Epithelial cell of esophagus (primary cell): ENCODE measurements at regions not wholly inside any gene's neighbourhood (a gene's known extent, or its start where the extent isn't known, plus 50 kb on each side); places are given as distances from the start of the nearest gene placed in this dataset.
A peak's percentile ranks its signal among the peaks of the same experiment; 100 is the strongest.
"Not testable (repeated sequence)": the region's sequence is repeated elsewhere in the genome, so short reads cannot be mapped to it uniquely, and the experiment has no call there.

Source experiments
- DNase-seq: peaks from one replicate; pipeline ENCODE4 v3.0.0; 2010; ENCODE audit warnings: low read depth
- H3K4me3 ChIP-seq: 2 replicates; pipeline ENCODE4 v1.5.1; 2011; ENCODE audit warnings: mild to moderate bottlenecking, low read length, control low read depth
- TF ChIP-seq, protein P1 (sequence below): IDR thresholded peaks from 2 replicates; pipeline ENCODE4 v1.5.1; 2011; ENCODE audit warnings: low read depth, mild to moderate bottlenecking, low read length, control low read depth, inconsistent platforms; ENCODE audit not compliant: insufficient read depth; ENCODE audit errors: missing control alignments

DNA sequence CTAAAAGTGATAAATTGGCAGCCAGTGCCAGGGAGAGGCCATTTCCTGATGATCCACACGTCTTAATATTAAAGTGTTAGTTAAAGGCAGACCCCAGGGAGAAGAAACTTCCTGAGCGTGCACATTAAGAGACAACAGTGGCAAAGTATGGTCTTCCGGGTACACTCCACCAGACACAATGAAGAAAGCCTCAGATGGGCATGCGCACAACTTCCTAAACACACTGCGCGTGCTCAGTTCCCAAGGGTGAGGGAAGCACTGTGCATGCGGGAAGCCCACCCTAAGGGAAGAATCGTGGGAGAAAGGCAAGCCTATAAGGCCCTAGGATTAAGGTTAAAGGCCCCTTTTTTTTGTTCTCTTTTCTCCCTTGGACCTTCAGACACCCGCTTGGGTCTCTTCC is 140.7 kb upstream of the CDKN3 start:
- H3K4me3 ChIP-seq, result no peak overlapping the region
- DNase-seq, result no peak
- TF ChIP-seq, protein P1, sequence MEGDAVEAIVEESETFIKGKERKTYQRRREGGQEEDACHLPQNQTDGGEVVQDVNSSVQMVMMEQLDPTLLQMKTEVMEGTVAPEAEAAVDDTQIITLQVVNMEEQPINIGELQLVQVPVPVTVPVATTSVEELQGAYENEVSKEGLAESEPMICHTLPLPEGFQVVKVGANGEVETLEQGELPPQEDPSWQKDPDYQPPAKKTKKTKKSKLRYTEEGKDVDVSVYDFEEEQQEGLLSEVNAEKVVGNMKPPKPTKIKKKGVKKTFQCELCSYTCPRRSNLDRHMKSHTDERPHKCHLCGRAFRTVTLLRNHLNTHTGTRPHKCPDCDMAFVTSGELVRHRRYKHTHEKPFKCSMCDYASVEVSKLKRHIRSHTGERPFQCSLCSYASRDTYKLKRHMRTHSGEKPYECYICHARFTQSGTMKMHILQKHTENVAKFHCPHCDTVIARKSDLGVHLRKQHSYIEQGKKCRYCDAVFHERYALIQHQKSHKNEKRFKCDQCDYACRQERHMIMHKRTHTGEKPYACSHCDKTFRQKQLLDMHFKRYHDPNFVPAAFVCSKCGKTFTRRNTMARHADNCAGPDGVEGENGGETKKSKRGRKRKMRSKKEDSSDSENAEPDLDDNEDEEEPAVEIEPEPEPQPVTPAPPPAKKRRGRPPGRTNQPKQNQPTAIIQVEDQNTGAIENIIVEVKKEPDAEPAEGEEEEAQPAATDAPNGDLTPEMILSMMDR, result no peak

DNA sequence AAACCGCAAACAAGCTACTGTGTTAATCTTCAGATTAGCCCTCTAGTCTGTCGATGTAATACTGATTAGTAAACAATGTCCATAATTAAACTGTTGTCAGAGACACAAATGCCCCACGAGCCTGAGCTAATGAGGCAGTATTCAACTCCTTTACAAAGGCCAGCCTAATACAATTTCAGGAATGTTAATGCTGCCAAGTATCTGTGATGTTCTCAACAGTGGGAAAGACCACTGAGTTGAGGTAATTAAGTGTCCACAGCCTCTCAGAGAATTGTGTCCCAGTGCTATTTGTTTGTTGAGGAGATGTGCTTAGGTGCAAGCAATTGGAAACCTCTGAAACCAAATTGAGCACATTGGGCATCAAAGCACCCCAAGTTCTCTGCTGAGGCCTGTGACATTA is 139.4 kb upstream of the CDKN3 start:
- TF ChIP-seq, protein P1, result no peak
- no peak for DNase-seq
- H3K4me3 ChIP-seq, result no peak overlapping the region

DNA sequence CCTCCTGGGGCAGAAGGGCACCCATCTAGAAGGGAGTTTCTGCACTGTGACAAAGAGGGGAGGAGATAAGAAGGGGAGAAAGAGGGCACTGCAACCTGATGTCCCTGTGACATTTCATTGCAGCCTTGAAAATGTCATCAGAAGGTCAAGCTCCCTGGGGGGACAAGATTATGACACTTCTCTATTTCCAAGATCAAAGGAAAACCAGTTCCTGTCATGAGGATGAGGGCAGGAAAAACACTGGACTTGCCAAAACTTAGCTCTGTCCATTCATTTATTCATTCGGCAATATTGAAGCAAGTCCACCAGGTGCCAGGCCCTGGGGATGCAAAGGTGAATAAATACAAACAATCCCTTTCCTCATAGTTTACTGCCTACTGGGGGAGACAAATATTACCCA is 138.4 kb upstream of the CDKN3 start:
- H3K4me3 ChIP-seq, result no peak overlapping the region
- TF ChIP-seq, protein P1, result no peak
- no peak for DNase-seq

DNA sequence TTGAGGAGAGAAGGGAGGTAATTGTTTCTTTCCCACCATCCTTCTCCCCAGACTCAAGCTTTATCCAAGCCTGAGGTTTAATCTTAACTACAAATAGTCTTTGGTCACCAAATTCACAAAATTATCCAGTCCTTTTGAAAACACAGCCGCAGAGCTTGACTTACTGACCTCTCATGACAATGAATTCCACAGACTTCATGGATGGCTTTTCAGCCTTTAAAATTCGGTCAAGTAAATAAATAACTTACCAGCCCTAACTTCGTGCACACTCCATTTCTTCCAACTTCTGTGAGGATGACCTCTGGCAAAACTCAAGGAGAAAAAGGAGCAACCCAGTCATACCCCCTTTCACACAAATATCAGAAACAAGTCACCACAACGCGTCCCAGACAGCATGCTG is 137.0 kb upstream of the CDKN3 start:
- TF ChIP-seq, protein P1, result no peak
- DNase-seq, result no peak
- H3K4me3 ChIP-seq, result no peak overlapping the region

DNA sequence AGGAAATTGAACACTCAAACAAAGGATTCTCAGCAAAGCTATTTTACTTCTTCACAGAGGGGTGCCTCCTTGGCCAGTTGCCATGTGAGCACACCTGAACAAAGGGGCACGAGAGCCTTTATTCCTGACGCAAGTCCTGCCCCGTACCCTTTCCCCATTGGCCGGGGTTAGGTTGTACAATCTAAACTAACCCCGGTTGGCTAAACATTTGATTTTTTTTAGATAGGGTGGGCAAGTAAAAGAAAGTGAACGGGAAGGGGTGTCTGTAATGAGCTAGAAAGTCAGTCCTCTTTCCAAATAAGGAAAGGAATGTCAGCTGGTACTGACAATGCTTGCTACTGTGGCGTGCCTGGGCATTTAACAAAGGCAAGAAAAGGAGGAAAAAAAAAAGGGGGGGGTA is 135.5 kb upstream of the CDKN3 start:
- TF ChIP-seq, protein P1, result no peak
- no peak overlapping the region for H3K4me3 ChIP-seq
- peak; percentile 10 for DNase-seq

DNA sequence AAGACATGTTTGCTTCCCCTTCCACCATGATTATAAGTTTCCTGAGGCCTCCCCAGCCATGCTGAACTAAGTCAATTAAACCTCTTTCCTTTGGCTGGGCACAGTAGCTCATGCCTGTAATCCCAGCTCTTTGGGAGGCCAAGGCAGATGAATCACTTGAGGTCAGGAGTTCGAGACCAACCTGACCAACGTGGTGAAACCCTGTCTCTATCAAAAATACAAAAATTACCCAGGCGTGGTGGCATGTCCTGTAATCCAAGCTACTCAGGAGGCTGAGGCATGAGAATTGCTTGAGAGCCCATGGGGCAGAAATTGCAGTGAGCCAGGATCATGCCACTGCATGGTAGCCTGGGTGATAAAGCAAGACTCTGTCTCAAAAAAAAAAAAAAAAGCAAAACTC is 130.2 kb upstream of the CDKN3 start:
- H3K4me3 ChIP-seq, DNase-seq: not testable (repeated sequence)

DNA sequence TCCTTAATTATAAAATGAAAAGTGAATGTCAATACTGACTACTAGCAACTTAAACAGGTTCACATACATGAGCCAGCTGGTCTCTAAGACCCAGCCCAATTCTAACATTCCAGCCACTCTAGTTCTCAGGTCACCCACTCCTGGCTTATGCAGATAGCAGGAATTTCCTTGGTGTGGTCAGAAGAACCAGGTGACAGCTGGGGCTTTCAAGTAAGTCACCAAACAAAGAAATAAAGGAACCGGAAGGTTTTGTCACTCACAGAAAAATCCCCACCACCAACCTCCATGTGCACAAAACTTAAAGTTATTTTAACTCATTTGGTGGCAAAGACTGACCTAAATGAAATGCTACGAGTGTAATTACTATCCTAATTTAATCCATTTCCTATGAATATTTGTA is 129.6 kb upstream of the CDKN3 start:
- DNase-seq, result no peak
- TF ChIP-seq, protein P1, result no peak
- no peak overlapping the region for H3K4me3 ChIP-seq
